HG03521 (cell line): ENCODE measurements at regions not wholly inside any gene's neighbourhood (a gene's known extent, or its start where the extent isn't known, plus 50 kb on each side); places are given as distances from the start of the nearest gene placed in this dataset.

Experiments
- ATAC-seq: cut with Tn5 transposase; IDR thresholded peaks from one replicate; pipeline ENCODE4 v1.9.1; 2021; ENCODE audit warnings: mild to moderate bottlenecking, moderate library complexity; ENCODE audit not compliant: unreplicated experiment

GRCh38 chr3:188088948-188089685 is 64.8 kb upstream of the LPP start:
- no peak for ATAC-seq

DNA sequence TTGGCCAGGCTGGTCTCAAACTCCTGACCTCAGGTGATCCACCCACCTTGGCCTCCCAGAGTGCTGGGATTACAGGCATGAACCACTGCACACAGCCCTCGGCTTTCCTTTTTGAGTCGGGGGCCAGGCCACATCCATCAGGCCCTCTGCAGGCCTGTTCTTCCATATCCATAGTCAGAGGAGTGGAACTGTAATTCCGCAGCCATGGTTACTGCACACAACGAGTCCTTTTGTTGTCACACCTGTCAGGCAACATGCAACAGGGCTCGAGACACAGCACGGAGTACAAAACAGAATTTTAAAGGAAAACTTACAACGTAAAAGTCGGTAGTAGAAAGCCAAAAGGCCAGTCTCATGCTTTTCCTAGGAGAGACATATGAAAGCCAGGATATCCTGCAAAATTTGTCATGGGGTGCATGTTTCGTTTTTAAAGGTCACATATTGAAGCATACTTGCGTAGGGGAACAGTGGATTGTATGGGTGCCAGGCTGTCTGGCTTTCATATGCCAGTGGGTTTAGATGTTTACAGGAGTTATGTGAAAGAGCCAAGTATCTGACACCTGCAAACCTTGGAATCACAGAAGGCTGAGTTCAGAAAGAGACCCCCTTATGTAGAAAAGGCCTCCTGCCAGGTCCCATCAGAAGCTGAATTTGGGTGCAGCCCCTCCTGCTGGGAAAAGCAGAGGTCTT is 63.2 kb upstream of the LPP start:
- ATAC-seq: no peak

DNA sequence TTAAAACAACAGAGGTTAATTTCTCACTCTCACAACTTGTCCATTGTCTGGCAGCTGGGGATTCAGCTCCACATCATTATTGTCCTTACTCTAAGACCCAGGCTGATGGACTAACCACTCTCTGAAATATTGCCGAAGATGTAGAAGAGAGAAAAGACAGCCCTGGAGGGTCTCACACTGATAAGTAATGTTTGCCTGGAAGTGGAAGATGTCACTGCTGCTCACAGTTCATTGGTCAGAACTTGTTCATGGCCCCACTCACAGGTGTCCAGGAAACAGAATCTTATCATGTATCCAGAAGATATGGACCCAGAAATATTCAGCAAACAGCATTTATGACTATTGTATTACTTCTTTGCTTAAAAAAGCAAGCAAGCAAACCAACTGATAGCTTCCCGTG is 62.2 kb upstream of the LPP start:
- ATAC-seq: no peak

DNA sequence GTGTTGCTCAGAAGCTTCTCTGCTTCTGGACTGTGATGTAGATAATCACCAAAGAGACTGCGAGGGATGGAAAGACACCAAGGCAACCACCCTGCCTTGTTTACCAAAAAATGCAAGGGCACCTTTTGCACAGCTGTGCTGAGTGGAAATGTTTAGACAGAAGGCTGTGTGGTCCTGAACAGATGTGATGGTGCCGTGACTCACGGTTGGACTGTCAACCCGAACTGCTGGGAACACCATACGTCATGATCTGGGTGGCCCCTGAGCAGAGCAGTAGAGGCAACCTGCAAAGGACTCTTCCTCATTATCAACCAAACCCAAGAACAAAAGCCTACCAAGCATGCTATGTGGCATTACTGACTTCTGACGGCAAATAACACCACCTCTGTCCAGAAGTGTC is 61.3 kb upstream of the LPP start:
- no peak for ATAC-seq

DNA sequence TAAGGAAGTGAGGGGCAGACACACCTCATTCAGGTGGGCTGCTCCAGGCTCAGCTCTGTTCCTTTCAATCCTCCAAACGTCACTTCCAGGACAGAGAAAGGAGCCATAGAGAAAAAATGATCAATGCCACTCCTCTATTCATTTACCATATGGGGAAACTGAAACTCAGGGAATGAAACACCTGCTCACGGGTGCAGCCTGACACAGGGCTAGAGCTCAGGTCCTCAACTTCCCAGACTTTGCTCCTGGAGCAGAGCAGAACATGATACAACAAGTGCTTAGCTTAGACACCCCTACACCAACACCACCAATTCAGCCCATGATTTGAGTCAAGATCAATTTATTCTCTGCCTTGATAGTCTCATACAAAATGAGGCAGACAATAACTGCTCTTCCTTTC is 58.5 kb upstream of the LPP start:
- ATAC-seq: no peak

- no peak for ATAC-seq
Measured at GRCh38 chr3:188097791-188098190, 56.2 kb upstream of the LPP start.

GRCh38 chr3:188099907-188100306 is 54.0 kb upstream of the LPP start:
- ATAC-seq: no peak

DNA sequence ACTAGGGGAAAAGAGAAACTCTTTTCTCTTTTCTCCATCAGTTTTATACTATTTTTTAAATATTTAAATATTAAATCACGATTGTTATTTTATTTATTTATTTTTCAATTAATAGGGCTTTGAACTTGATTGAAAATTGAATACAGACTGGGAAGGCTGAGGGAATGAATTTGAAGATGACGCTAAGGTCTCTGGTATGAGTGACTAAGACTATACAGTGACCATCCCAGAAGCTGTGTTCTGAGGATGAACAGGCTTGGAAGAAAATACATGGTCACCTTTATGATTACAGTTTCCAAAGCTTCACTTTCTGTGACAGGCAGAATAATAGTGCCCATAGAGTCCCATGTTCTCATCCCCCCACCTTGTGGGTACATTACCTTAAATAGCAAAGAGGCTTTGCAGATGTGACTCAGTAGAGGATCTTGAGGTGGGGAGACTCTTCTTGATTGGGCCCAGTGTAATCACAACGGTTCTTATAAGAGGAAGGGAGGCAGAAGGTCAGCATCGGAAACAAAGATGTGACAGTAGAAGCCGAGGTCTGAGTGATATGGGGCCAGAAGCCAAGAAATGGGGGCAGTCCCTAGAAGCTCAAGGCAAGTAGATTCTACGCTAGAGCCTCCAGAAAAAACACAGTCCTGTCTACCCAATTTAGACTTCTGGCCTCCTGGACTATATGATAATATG is 51.0 kb upstream of the LPP start:
- no peak for ATAC-seq

DNA sequence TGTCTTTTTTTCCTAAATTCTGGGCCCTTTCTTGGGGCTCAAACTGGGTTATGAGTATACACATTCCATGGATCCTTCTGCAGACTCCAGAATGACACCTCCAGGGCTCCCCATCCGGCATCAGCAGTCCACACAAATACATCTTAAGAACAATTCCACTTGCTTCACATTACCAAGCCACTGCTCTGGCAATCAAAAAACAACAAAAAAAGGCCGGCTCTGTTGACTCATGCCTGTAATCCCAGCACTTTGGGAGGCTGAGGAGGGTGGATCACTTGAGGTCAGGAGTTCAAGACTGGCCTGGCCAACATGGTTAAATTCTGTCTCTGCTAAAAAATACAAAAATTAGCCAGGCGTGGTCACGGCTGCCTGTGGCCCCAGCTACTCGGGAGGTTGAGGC is 49.9 kb upstream of the LPP start:
- ATAC-seq: no peak
